DOHH2 (cell line): ENCODE measurements at regions not wholly inside any gene's neighbourhood (a gene's known extent, or its start where the extent isn't known, plus 50 kb on each side); places are given as distances from the start of the nearest gene placed in this dataset.

Experiments
- H3F3A ChIP-seq: fragments of 200-600 bp; sonication (generic), shearing (Covaris generic); 2 replicates; pipeline ENCODE4 v1.6.0; 2016; ENCODE audit warnings: antibody characterized with exemption, mild to moderate bottlenecking; ENCODE audit not compliant: control insufficient read depth, insufficient read depth
- H3K27ac ChIP-seq: fragments of 200-600 bp; sonication (generic); 2 replicates; pipeline ENCODE4 v1.5.1; 2014; ENCODE audit warnings: low read depth, mild to moderate bottlenecking, low read length, moderate library complexity
- H3K27me3 ChIP-seq: fragments of 200-600 bp; sonication (generic); 2 replicates; pipeline ENCODE4 v1.6.1; 2014; ENCODE audit warnings: mild to moderate bottlenecking, low read length, mixed read lengths; ENCODE audit not compliant: control insufficient read depth
- H3K36me3 ChIP-seq: fragments of 200-600 bp; sonication (generic); 2 replicates; pipeline ENCODE4 v1.6.1; 2014; ENCODE audit warnings: mild to moderate bottlenecking, low read length, moderate library complexity, mixed read lengths; ENCODE audit not compliant: control insufficient read depth
- H3K4me1 ChIP-seq: fragments of 200-600 bp; sonication (generic); 2 replicates; pipeline ENCODE4 v1.6.1; 2014; ENCODE audit warnings: mild to moderate bottlenecking, low read length, mixed read lengths; ENCODE audit not compliant: control insufficient read depth
- H3K4me2 ChIP-seq: fragments of 200-600 bp; sonication (generic); 2 replicates; pipeline ENCODE4 v1.6.0; 2014; ENCODE audit warnings: mild to moderate bottlenecking, low read length, moderate library complexity
- H3K4me3 ChIP-seq: fragments of 200-600 bp; sonication (generic); 2 replicates; pipeline ENCODE4 v1.5.1; 2014; ENCODE audit warnings: mild to moderate bottlenecking, low read length, mixed read lengths
- H3K79me2 ChIP-seq: fragments of 200-600 bp; sonication (generic); 2 replicates; pipeline ENCODE4 v1.6.1; 2014; ENCODE audit warnings: mild to moderate bottlenecking, low read length, mixed read lengths; ENCODE audit not compliant: control insufficient read depth
- H3K9me2 ChIP-seq: fragments of 200-600 bp; sonication (generic); replicated peaks from 2 replicates; pipeline ENCODE4 v1.6.1; 2014; ENCODE audit warnings: mild to moderate bottlenecking, low read length, mixed read lengths; ENCODE audit not compliant: control insufficient read depth
- H3K9me3 ChIP-seq: fragments of 200-600 bp; sonication (generic); 2 replicates; pipeline ENCODE4 v1.6.1; 2014; ENCODE audit warnings: antibody characterized with exemption, low read length, mixed read lengths; ENCODE audit not compliant: control insufficient read depth, insufficient read depth
- H4K20me1 ChIP-seq: fragments of 200-600 bp; sonication (generic); 2 replicates; pipeline ENCODE4 v1.6.0; 2014; ENCODE audit warnings: low read depth, mild to moderate bottlenecking, antibody characterized with exemption, low read length, moderate library complexity; ENCODE audit not compliant: control insufficient read depth, insufficient read depth
- EZH2phosphoT487 ChIP-seq: fragments of 200-600 bp; sonication (generic); IDR thresholded peaks from 2 replicates; pipeline ENCODE4 v1.6.1; 2017; ENCODE audit warnings: borderline replicate concordance, mild to moderate bottlenecking, antibody characterized with exemption, low read length, moderate library complexity, mixed read lengths
- TF ChIP-seq, protein P1 (sequence below): fragments of 200-600 bp; sonication (generic); IDR thresholded peaks from one replicate; pipeline ENCODE4 v1.5.1; 2014; ENCODE audit warnings: antibody characterized with exemption, mild to moderate bottlenecking, low read depth, low read length; ENCODE audit not compliant: poor library complexity, severe bottlenecking

DNA sequence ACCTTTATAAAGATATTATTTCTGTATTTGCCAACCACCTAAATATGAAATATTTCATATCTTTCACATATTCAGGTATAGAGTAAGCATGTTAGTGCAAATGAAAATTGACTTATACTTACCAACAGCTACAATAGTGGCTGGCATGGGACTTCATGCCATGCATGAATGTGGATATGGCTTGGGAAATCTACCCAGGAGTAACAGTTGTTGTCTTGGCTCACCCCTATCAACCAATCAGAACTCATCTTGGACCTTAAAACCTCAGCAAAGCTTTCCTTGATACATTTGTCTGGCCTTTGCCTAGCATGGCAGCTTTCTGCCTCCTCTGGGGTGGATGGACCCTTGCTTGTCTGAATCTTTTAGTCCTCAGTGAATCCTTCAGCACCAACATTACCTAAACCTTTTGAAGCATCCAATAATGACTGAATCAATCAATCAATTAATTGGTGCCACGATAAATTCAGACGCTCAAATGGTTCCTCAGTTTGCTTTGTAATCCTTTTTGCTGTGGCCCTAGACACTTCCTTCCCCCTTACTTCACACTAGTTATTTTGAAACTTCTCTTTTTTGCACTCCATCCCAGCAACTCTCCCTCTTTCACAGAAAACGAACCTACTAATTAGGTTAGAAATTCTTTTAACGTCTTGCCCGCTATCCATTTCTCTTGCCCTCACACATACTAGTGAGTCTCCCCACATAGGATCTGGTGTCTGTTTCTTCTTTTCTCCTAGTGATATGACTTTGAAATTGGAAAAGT, 132.3 kb upstream of the ZNF608 start:
- Histone ChIP-seq H3F3A (no peaks in the 10 kb centered on the region), H3K4me2 (no peak overlapping the region), H3K9me3 (no peaks in the 10 kb centered on the region), H3K9me2 (no peaks in the 10 kb centered on the region), H3K4me1 (0 out of 2 replicates have a peak, but pooled peaks cover 4% of the 10 kb centered on the region), H4K20me1 (no peaks in the 10 kb centered on the region), H3K79me2 (no peaks in the 10 kb centered on the region), H3K27ac (no peak overlapping the region), H3K36me3 (no peaks in the 10 kb centered on the region), H3K4me3 (no peak overlapping the region), H3K27me3 (no peaks in the 10 kb centered on the region)
- no peak for TF ChIP-seq EZH2phosphoT487
- TF ChIP-seq, protein P1, sequence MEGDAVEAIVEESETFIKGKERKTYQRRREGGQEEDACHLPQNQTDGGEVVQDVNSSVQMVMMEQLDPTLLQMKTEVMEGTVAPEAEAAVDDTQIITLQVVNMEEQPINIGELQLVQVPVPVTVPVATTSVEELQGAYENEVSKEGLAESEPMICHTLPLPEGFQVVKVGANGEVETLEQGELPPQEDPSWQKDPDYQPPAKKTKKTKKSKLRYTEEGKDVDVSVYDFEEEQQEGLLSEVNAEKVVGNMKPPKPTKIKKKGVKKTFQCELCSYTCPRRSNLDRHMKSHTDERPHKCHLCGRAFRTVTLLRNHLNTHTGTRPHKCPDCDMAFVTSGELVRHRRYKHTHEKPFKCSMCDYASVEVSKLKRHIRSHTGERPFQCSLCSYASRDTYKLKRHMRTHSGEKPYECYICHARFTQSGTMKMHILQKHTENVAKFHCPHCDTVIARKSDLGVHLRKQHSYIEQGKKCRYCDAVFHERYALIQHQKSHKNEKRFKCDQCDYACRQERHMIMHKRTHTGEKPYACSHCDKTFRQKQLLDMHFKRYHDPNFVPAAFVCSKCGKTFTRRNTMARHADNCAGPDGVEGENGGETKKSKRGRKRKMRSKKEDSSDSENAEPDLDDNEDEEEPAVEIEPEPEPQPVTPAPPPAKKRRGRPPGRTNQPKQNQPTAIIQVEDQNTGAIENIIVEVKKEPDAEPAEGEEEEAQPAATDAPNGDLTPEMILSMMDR, result no peak

DNA sequence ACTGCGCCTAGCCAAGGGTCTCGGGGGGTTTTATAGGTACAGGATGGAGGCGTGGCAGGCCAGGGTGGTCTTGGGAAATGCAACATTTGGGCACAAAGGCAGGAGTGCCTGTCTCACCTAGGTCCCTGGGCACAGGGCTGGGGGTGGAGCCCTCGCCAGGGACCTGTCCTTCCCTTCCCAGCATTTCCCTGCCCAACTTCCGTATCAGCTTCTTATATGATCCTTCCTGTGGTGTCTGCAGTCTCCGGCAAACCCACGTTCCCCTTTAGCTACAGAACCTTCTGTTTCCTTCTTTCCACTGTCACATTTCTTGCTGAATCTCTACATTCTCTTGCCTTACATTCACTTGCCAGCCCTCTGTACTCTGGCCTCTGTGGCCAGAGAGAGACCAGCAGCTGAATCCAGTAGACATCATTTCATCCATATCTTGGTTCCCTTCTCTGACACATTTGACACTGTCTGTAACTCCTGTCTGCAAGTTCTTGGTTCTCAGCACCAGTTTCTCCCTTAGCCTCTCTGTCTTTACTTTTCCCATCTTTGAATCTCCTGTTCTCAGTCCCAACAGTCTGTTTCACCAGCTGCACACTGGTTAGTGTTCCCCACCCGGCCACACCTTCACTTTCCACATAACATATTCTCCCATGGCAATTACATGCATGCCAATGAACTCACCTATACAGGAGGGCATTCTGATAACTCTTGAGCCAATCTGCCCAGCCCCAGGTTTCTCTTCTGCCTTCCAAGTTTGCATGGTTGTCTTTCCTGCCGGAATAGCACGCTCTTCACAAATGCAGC, 134.7 kb upstream of the ZNF608 start:
- H3K9me3 ChIP-seq, result peaks cover 4% of the 10 kb centered on the region; the same call in 1 of the 2 replicates

DNA sequence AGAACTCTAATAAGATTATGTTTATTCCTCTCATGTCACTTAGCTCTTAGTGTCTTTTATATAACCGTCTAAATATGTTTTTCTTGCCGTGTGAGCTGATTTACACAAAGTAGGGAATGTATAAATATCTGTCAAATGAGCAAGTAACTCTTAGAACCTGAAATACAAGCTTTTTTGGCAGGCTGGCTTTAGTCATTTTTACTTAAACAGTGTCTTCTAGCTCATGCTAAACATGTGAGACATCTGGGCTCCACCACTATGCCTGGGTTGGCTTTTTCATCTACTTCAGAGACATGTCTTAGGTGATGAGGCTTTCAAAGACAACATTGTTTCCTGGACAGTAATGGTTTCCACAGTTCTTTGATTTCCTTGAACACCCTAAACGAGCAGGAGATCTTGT, 137.2 kb upstream of the ZNF608 start:
- Histone ChIP-seq H3K4me2 (no peak overlapping the region), H3F3A (no peaks in the 10 kb centered on the region), H3K36me3 (no peaks in the 10 kb centered on the region), H4K20me1 (no peaks in the 10 kb centered on the region), H3K79me2 (no peaks in the 10 kb centered on the region), H3K9me2 (no peaks in the 10 kb centered on the region), H3K4me1 (peaks cover 9% of the 10 kb centered on the region), H3K4me3 (no peak overlapping the region), H3K27me3 (no peaks in the 10 kb centered on the region), H3K27ac (no peak overlapping the region), H3K9me3 (peaks cover 4% of the 10 kb centered on the region; the same call in 1 of the 2 replicates)
- no peak for TF ChIP-seq EZH2phosphoT487
- TF ChIP-seq, protein P1, result no peak

More for the DNA sequence above, 134.7 kb upstream of the ZNF608 start:
- no peak overlapping the region for H3K27ac ChIP-seq
- H3F3A ChIP-seq, result no peaks in the 10 kb centered on the region
- no peak overlapping the region for H3K4me3 ChIP-seq
- no peak for TF ChIP-seq EZH2phosphoT487
- TF ChIP-seq, protein P1, result no peak
- no peaks in the 10 kb centered on the region for H4K20me1 ChIP-seq
- no peak overlapping the region for H3K4me2 ChIP-seq
- no peaks in the 10 kb centered on the region for H3K36me3 ChIP-seq
- H3K79me2 ChIP-seq, result no peaks in the 10 kb centered on the region
- no peaks in the 10 kb centered on the region for H3K27me3 ChIP-seq
- 0 out of 2 replicates have a peak, but pooled peaks cover 4% of the 10 kb centered on the region for H3K4me1 ChIP-seq
- no peaks in the 10 kb centered on the region for H3K9me2 ChIP-seq
